ENCODE measurements at regions not wholly inside any gene's neighbourhood (a gene's known extent, or its start where the extent isn't known, plus 50 kb on each side); places are given as distances from the start of the nearest gene placed in this dataset.

- Histone ChIP-seq H3K4me3 (replicated peaks in 1 of 2; ENCODE audit: low read depth in 1 of 2, low read length in 2 of 2) (no peak overlapping the region), H3K27me3 (ENCODE audit: insufficient read depth, low read length) (0 out of 2 replicates have a peak, but pooled peaks cover 20% of the 10 kb centered on the region), H3K79me2 (ENCODE audit: insufficient read depth, low read length) (no peaks in the 10 kb centered on the region), H3K9me3 (ENCODE audit: control insufficient read depth in 1 of 2, insufficient read depth in 1 of 2, low read depth in 1 of 2, low read length in 2 of 2) (no peaks in the 10 kb centered on the region), H3K27ac (ENCODE audit: low read depth, low read length) (no peak overlapping the region), H4K20me1 (ENCODE audit: insufficient read depth) (no peaks in the 10 kb centered on the region), H3K9me2 (ENCODE audit: insufficient read depth) (no peaks in the 10 kb centered on the region), H3K36me3 (ENCODE audit: control insufficient read depth in 1 of 2, insufficient read depth in 2 of 2, low read length in 2 of 2) (no peaks in the 10 kb centered on the region), H3K9ac (ENCODE audit: low read length) (no peak overlapping the region), H2AFZ (ENCODE audit: low read depth, low read length, poor library complexity, severe bottlenecking) (no peak overlapping the region), H3K4me1 (ENCODE audit: control insufficient read depth in 1 of 2, insufficient read depth in 2 of 2, low read length in 2 of 2) (no peaks in the 10 kb centered on the region), H3K4me2 (ENCODE audit: low read length) (no peak overlapping the region)
- no TSS peak for BruUV-seq (replicated peaks)
- DNase-seq (ENCODE audit: low read depth, low spot score) (no peak), ATAC-seq (no peak)
- ChIA-PET POLR2A (no interaction called here), CTCF (no interaction called here), RAD21 (ENCODE audit: low non-redundant PET in 1 of 2, low total read pairs in 2 of 2, uncharacterized antibody in 2 of 2, unreplicated experiment in 2 of 2) (no interaction called here)
- TF ChIP-seq EGR1 (IDR thresholded peaks at IDR 0.05; ENCODE audit: low read depth), result no peak
- no peak for TF ChIP-seq EZH2phosphoT487 (IDR thresholded peaks at IDR 0.05; ENCODE audit: borderline replicate concordance)
- TF ChIP-seq FOSL1 (IDR thresholded peaks at IDR 0.05; ENCODE audit: low read depth), result no peak
- TF ChIP-seq JUND (IDR thresholded peaks at IDR 0.05), result no peak
- TF ChIP-seq ZFX (IDR thresholded peaks at IDR 0.05), result no peak
- no peak for TF ChIP-seq POLR2AphosphoS5 (IDR thresholded peaks at IDR 0.05; ENCODE audit: low read depth, low read length)
- no peak for TF ChIP-seq POLR2A (IDR thresholded peaks at IDR 0.05; ENCODE audit: borderline replicate concordance, extremely low read depth, insufficient read depth, insufficient read length)
- no peak for TF ChIP-seq SRF (IDR thresholded peaks at IDR 0.05; ENCODE audit: low read depth)
- TF ChIP-seq ATF3 (IDR thresholded peaks at IDR 0.05), result no peak
- TF ChIP-seq SIN3A (IDR thresholded peaks at IDR 0.05; ENCODE audit: low read depth), result no peak
- TF ChIP-seq RAD21 (IDR thresholded peaks at IDR 0.05; ENCODE audit: low read depth), result no peak
- TF ChIP-seq CEBPB (IDR thresholded peaks at IDR 0.05; ENCODE audit: low read depth), result no peak
- TF ChIP-seq, protein P1, sequence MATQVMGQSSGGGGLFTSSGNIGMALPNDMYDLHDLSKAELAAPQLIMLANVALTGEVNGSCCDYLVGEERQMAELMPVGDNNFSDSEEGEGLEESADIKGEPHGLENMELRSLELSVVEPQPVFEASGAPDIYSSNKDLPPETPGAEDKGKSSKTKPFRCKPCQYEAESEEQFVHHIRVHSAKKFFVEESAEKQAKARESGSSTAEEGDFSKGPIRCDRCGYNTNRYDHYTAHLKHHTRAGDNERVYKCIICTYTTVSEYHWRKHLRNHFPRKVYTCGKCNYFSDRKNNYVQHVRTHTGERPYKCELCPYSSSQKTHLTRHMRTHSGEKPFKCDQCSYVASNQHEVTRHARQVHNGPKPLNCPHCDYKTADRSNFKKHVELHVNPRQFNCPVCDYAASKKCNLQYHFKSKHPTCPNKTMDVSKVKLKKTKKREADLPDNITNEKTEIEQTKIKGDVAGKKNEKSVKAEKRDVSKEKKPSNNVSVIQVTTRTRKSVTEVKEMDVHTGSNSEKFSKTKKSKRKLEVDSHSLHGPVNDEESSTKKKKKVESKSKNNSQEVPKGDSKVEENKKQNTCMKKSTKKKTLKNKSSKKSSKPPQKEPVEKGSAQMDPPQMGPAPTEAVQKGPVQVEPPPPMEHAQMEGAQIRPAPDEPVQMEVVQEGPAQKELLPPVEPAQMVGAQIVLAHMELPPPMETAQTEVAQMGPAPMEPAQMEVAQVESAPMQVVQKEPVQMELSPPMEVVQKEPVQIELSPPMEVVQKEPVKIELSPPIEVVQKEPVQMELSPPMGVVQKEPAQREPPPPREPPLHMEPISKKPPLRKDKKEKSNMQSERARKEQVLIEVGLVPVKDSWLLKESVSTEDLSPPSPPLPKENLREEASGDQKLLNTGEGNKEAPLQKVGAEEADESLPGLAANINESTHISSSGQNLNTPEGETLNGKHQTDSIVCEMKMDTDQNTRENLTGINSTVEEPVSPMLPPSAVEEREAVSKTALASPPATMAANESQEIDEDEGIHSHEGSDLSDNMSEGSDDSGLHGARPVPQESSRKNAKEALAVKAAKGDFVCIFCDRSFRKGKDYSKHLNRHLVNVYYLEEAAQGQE (IDR thresholded peaks at IDR 0.05; ENCODE audit: low read depth), result no peak
- no peak for TF ChIP-seq ELF1 (IDR thresholded peaks at IDR 0.05; ENCODE audit: borderline replicate concordance, low read depth)
- TF ChIP-seq ZNF274 (IDR thresholded peaks at IDR 0.05; ENCODE audit: low read depth, low read length), result no peak
- TF ChIP-seq, protein P2, sequence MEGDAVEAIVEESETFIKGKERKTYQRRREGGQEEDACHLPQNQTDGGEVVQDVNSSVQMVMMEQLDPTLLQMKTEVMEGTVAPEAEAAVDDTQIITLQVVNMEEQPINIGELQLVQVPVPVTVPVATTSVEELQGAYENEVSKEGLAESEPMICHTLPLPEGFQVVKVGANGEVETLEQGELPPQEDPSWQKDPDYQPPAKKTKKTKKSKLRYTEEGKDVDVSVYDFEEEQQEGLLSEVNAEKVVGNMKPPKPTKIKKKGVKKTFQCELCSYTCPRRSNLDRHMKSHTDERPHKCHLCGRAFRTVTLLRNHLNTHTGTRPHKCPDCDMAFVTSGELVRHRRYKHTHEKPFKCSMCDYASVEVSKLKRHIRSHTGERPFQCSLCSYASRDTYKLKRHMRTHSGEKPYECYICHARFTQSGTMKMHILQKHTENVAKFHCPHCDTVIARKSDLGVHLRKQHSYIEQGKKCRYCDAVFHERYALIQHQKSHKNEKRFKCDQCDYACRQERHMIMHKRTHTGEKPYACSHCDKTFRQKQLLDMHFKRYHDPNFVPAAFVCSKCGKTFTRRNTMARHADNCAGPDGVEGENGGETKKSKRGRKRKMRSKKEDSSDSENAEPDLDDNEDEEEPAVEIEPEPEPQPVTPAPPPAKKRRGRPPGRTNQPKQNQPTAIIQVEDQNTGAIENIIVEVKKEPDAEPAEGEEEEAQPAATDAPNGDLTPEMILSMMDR (IDR thresholded peaks at IDR 0.05 in 2 of 3, conservative IDR thresholded peaks at IDR 0.05 in 1 of 3; ENCODE audit: borderline replicate concordance in 1 of 3, insufficient read depth in 1 of 3, low read depth in 2 of 3, low read length in 2 of 3), result no peak
- no peak for TF ChIP-seq TCF7L2 (IDR thresholded peaks at IDR 0.05; ENCODE audit: borderline replicate concordance, extremely low read depth, insufficient read depth, insufficient read length)
- intact Hi-C loops (cut with micrococcal nuclease), result no loop called here
Observed at GRCh38 chr11:15370495-15371147, 255.9 kb downstream of the INSC start.

All from HCT116 (cell line).